Esophagus squamous epithelium (tissue), 4 donors: ENCODE measurements at regions not wholly inside any gene's neighbourhood (a gene's known extent, or its start where the extent isn't known, plus 50 kb on each side); places are given as distances from the start of the nearest gene placed in this dataset.

Experiments used
- POLR2A ChIP-seq, 4 donors: fragments of 450-650 bp; IDR thresholded peaks; one replicate each; pipeline ENCODE4 v1.6.1; 2017; ENCODE audit warnings: antibody characterized with exemption in 4 of 4, mild to moderate bottlenecking in 4 of 4, moderate library complexity in 3 of 4
- TF ChIP-seq, protein P1 (sequence below), 6 experiments: fragments of 450-650 bp in 4 of 6; fragments of 200-600 bp in 2 of 6; sonication (generic) in 2 of 6; IDR thresholded peaks; one replicate each; pipeline ENCODE4 v1.5.1; 2016 to 2019; ENCODE audit warnings: antibody characterized with exemption in 6 of 6, mild to moderate bottlenecking in 4 of 6, moderate library complexity in 4 of 6

DNA sequence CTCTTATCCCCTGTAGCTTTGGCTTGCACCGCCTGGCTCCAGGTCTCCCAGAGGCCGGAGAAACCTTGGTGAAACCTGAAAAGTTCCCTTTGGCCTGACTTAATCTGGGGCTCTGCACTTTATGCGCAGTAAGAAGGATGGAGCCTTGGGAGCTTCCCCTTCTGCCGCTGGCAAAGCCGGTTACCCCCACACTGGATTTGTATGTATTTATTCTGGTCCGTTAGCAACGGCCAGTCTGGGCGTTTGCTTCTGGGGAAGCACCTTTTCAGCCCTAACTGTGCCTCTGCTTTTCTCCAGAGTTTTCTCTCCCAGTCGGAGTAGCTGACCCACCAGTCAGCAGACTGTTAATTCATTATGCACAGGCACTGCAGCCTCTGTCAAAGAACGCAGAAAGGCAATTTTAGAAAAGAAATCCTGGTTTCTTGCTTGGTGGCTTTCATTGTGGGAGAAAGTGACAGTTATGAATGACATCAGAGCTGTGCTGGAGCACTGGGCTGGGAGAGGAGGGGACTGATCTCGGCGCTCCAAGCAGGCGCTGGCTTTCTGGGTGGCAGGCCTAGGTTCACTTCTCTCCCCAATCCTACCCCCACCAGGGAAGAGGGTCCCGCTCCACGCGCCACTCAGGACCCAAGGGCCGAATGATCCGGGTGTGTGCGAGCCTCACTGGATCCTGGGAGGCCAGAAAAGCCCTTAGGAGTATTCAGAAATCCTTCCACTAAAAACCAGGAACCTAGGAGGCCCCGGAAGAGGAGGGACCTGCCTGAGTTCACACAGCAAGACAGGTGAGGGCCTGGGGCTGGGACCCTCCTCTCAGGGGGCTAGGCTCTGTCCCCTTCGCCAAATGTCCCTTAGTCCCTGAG, 70.2 kb downstream of the RTL6 start:
- no peak for TF ChIP-seq POLR2A (IDR thresholded peaks at IDR 0.05)
- TF ChIP-seq, protein P1, sequence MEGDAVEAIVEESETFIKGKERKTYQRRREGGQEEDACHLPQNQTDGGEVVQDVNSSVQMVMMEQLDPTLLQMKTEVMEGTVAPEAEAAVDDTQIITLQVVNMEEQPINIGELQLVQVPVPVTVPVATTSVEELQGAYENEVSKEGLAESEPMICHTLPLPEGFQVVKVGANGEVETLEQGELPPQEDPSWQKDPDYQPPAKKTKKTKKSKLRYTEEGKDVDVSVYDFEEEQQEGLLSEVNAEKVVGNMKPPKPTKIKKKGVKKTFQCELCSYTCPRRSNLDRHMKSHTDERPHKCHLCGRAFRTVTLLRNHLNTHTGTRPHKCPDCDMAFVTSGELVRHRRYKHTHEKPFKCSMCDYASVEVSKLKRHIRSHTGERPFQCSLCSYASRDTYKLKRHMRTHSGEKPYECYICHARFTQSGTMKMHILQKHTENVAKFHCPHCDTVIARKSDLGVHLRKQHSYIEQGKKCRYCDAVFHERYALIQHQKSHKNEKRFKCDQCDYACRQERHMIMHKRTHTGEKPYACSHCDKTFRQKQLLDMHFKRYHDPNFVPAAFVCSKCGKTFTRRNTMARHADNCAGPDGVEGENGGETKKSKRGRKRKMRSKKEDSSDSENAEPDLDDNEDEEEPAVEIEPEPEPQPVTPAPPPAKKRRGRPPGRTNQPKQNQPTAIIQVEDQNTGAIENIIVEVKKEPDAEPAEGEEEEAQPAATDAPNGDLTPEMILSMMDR (IDR thresholded peaks at IDR 0.05) = no peak
